GM12878 (cell line): ENCODE measurements at regions not wholly inside any gene's neighbourhood (a gene's known extent, or its start where the extent isn't known, plus 50 kb on each side); places are given as distances from the start of the nearest gene placed in this dataset.
"Not testable (repeated sequence)": the region's sequence is repeated elsewhere in the genome, so short reads cannot be mapped to it uniquely, and the experiment has no call there.

ENCODE experiments used
- ATAC-seq: fragments of 200-7000 bp; cut with Tn5 transposase; 3 replicates; pipeline ENCODE4 v1.9.1; 2020; ENCODE audit warnings: mild to moderate bottlenecking, moderate library complexity
- BruUV-seq: library from RNA; stranded (reverse); fragments of 400-500 nt; replicated peaks from 2 replicates; lab custom pipeline; 2021; lab: Mats Ljungman, UMichigan
- CTCF ChIA-PET: fragments of 300-600 bp; sonication (Branson Sonifier 250); formaldehyde crosslinking; extraction: SDS; loops from one replicate; lab custom pipeline; 2021; ENCODE audit warnings: inconsistent platforms; lab: Yijun Ruan, JAX
- POLR2A ChIA-PET: fragments of 350-600 bp; formaldehyde crosslinking; extraction: SDS; loops from one replicate; lab custom pipeline; 2021; ENCODE audit warnings: inconsistent platforms; lab: Charles Lee
- RAD21 ChIA-PET: fragments of 300-600 bp; sonication (Branson Sonifier 250); formaldehyde crosslinking; loops from one replicate; lab custom pipeline; 2023; ENCODE audit warnings: antibody characterized with exemption; ENCODE audit not compliant: unreplicated experiment; lab: Charles Lee
- SMC1A ChIA-PET: fragments of 300-600 bp; sonication (Branson Sonifier 250); formaldehyde crosslinking; loops from one replicate; lab custom pipeline; 2023; ENCODE audit not compliant: unreplicated experiment, uncharacterized antibody; lab: Charles Lee
- DNase-seq: peaks from one replicate; pipeline ENCODE4 v3.0.0-alpha.2; 2011; ENCODE audit warnings: low read depth, low spot score
- FAIRE-seq: peaks from 3 replicates; lab custom pipeline; 2011; peaks lifted over from hg19 to GRCh38; lab: Jason Lieb, UNC
- H2AFZ ChIP-seq: 2 replicates; pipeline ENCODE4 v1.6.0; 2011; ENCODE audit warnings: low read depth, low read length, control low read depth; ENCODE audit not compliant: control insufficient read depth
- H3K27ac ChIP-seq: 2 replicates; pipeline ENCODE4 v1.5.1; 2011; ENCODE audit warnings: control low read depth; ENCODE audit not compliant: control insufficient read depth, insufficient read depth
- H3K27me3 ChIP-seq, 2 experiments: replicated peaks in 1 of 2; 2 replicates each; pipeline versions ENCODE4 v1.6.0 to v1.6.1; 2011; ENCODE audit warnings: low read length in 1 of 2; ENCODE audit not compliant: control insufficient read depth in 2 of 2, insufficient read depth in 2 of 2
- H3K36me3 ChIP-seq, 2 experiments: 2 replicates each; pipeline ENCODE4 v1.5.1; 2011; ENCODE audit warnings: low read length in 1 of 2; ENCODE audit not compliant: control insufficient read depth in 2 of 2, insufficient read depth in 2 of 2
- H3K4me1 ChIP-seq: 2 replicates; pipeline ENCODE4 v1.6.1; 2011; ENCODE audit warnings: mild to moderate bottlenecking, low read length, moderate library complexity, mixed read lengths; ENCODE audit not compliant: control insufficient read depth, insufficient read depth
- H3K4me2 ChIP-seq: 2 replicates; pipeline ENCODE4 v1.6.0; 2011; ENCODE audit warnings: control low read depth; ENCODE audit not compliant: control insufficient read depth, insufficient read depth
- H3K4me3 ChIP-seq: fragments of 200-600 bp; sonication (generic); 2 replicates; pipeline ENCODE4 v1.5.1; 2016
- H3K79me2 ChIP-seq: 2 replicates; pipeline ENCODE4 v1.6.0; 2011; ENCODE audit warnings: low read length; ENCODE audit not compliant: control insufficient read depth, insufficient read depth
- H3K9ac ChIP-seq: 2 replicates; pipeline ENCODE4 v1.8.0; 2011; ENCODE audit warnings: low read length, control low read depth, mixed read lengths; ENCODE audit not compliant: control insufficient read depth, insufficient read depth
- H3K9me3 ChIP-seq: replicated peaks from 3 replicates; pipeline ENCODE4 v1.5.1; 2011; ENCODE audit warnings: mild to moderate bottlenecking, low read length; ENCODE audit not compliant: control insufficient read depth, insufficient read depth
- H4K20me1 ChIP-seq: 2 replicates; pipeline ENCODE4 v1.6.0; 2011; ENCODE audit not compliant: control insufficient read depth, insufficient read depth
- ASH2L ChIP-seq: fragments of 300-600, 200-600 bp; sonication (generic); IDR thresholded peaks from 2 replicates; pipeline ENCODE4 v1.6.1; 2017; ENCODE audit warnings: low read depth, mild to moderate bottlenecking, borderline replicate concordance
- BACH1 ChIP-seq: fragments of 450-650 bp; IDR thresholded peaks from 2 replicates; pipeline ENCODE4 v1.6.1; 2017; ENCODE audit warnings: mild to moderate bottlenecking, borderline replicate concordance
- BCL11A ChIP-seq: IDR thresholded peaks from 2 replicates; pipeline ENCODE4 v1.6.1; 2011; ENCODE audit warnings: low read depth, low read length
- BHLHE40 ChIP-seq, 2 experiments: fragments of 450-650 bp in 1 of 2; IDR thresholded peaks; 2 replicates each; pipeline ENCODE4 v1.6.1; 2011 to 2017; ENCODE audit warnings: low read depth in 2 of 2, borderline replicate concordance in 1 of 2, improper control_type of control experiment in 1 of 2, low read length in 1 of 2, mild to moderate bottlenecking in 1 of 2
- CBX3 ChIP-seq: fragments of 200-600 bp; sonication (generic); IDR thresholded peaks from 2 replicates; pipeline ENCODE4 v1.6.1; 2016; ENCODE audit warnings: low read depth, borderline replicate concordance
- CREB1 ChIP-seq: IDR thresholded peaks from 2 replicates; pipeline ENCODE4 v1.6.1; 2012; ENCODE audit warnings: low read depth, mild to moderate bottlenecking, inconsistent platforms
- FOXK2 ChIP-seq: fragments of 450-650 bp; IDR thresholded peaks from 2 replicates; pipeline ENCODE4 v1.6.1; 2017; ENCODE audit warnings: mild to moderate bottlenecking, moderate library complexity
- GABPA ChIP-seq: IDR thresholded peaks from 2 replicates; pipeline ENCODE4 v1.6.1; 2014; ENCODE audit warnings: antibody characterized with exemption, low read depth, mild to moderate bottlenecking, inconsistent platforms
- MLLT1 ChIP-seq: fragments of 450-650 bp; IDR thresholded peaks from 2 replicates; pipeline ENCODE4 v1.6.1; 2016; ENCODE audit warnings: mild to moderate bottlenecking
- PAX8 ChIP-seq: fragments of 450-650 bp; IDR thresholded peaks from 2 replicates; pipeline ENCODE4 v1.6.1; 2017; ENCODE audit warnings: mild to moderate bottlenecking, moderate library complexity
- PML ChIP-seq: IDR thresholded peaks from 2 replicates; pipeline ENCODE4 v1.6.1; 2012; ENCODE audit warnings: low read length, inconsistent platforms
- RAD51 ChIP-seq: fragments of 450-650 bp; IDR thresholded peaks from 2 replicates; pipeline ENCODE4 v1.6.1; 2016; ENCODE audit warnings: moderate library complexity, mild to moderate bottlenecking, inconsistent platforms
- SIX5 ChIP-seq: IDR thresholded peaks from 2 replicates; pipeline ENCODE4 v1.6.1; 2011; ENCODE audit warnings: mild to moderate bottlenecking, low read depth, low read length, moderate library complexity; ENCODE audit not compliant: severe bottlenecking
- STAT3 ChIP-seq: IDR thresholded peaks from 2 replicates; pipeline ENCODE4 v1.6.1; 2011; ENCODE audit warnings: low read depth, low read length, improper control_type of control experiment
- SUPT20H ChIP-seq: IDR thresholded peaks from 2 replicates; pipeline ENCODE4 v1.6.1; 2011; ENCODE audit warnings: low read depth, mild to moderate bottlenecking, low read length, moderate library complexity, borderline replicate concordance; ENCODE audit not compliant: control insufficient read depth
- WGBS: methylation state at CpG from one replicate; pipeline ENCODE4 v1.1.6; 2016; ENCODE audit warnings: low lambda C conversion rate; ENCODE audit not compliant: insufficient replicate concordance, insufficient coverage; ENCODE audit errors: missing lambda C conversion rate; 5-methylcytosine and 5-hydroxymethylcytosine counted together
- in situ Hi-C: fragments of 300-500 bp; cut with MboI; formaldehyde crosslinking; loops from 9 replicates; pipeline ENCODE4 v1.14.3; 2018; ENCODE audit warnings: mixed read lengths
- intact Hi-C: fragments of 100-400 bp; cut with micrococcal nuclease; formaldehyde crosslinking; loops from one replicate; pipeline ENCODE4 v1.14.2; 2022; ENCODE audit not compliant: unreplicated experiment

- DNase-seq, FAIRE-seq, H3K4me1 ChIP-seq, H3K79me2 ChIP-seq, H3K4me2 ChIP-seq, SMC1A ChIA-PET, ATAC-seq, H3K4me3 ChIP-seq, BruUV-seq, H3K27me3 ChIP-seq, H4K20me1 ChIP-seq, H3K36me3 ChIP-seq, RAD21 ChIA-PET, intact Hi-C loops, H3K27ac ChIP-seq, POLR2A ChIA-PET, H3K9ac ChIP-seq, H3K9me3 ChIP-seq, in situ Hi-C loops, H2AFZ ChIP-seq: not testable (repeated sequence)
- CTCF ChIA-PET: interaction anchor here (0.7 kb wide), 1 partner anchor 535 kb away, joined by 3 read pairs; no protein-coding TSS in a partner anchor
- WGBS: 62% methylated on average over 30 of the region's 37 CpGs
Measured at GRCh38 chr3:194264631-194265504, 86.3 kb downstream of the CPN2 start.

GRCh38 chr3:194265505-194265892 lies 85.6 kb downstream of the CPN2 start:
- no peak overlapping the region for H3K4me3 ChIP-seq
- intact Hi-C loops (no loop called here), in situ Hi-C loops (no loop called here)
- peaks cover 0 to 1% of the 10 kb centered on the region in 2 experiments; a peak in 1 of 4 replicates for H3K27me3 ChIP-seq
- no peaks in the 10 kb centered on the region for H3K36me3 ChIP-seq
- H4K20me1 ChIP-seq: no peaks in the 10 kb centered on the region
- SMC1A ChIA-PET: no interaction called here
- no peak overlapping the region for H2AFZ ChIP-seq
- no peaks in the 10 kb centered on the region for H3K79me2 ChIP-seq
- H3K9me3 ChIP-seq: no peaks in the 10 kb centered on the region
- no peaks in the 10 kb centered on the region for H3K4me1 ChIP-seq
- 7% methylated on average over 19 of the region's 19 CpGs for WGBS
- RAD21 ChIA-PET: no interaction called here
- H3K27ac ChIP-seq: no peak overlapping the region
- ATAC-seq (no peak), DNase-seq (no peak), FAIRE-seq (no peak)
- CTCF ChIA-PET: interaction anchor here (0.7 kb wide), 1 partner anchor 485 kb away, joined by 3 read pairs; no protein-coding TSS in a partner anchor
- no peak overlapping the region for H3K4me2 ChIP-seq
- POLR2A ChIA-PET: no interaction called here
- H3K9ac ChIP-seq: no peak overlapping the region
- BruUV-seq: no TSS peak
- TF ChIP-seq SIX5 (no peak), STAT3 (no peak), BACH1 (no peak), CREB1 (no peak), RAD51 (no peak), FOXK2 (no peak), PAX8 (no peak), SUPT20H (no peak), MLLT1 (no peak), BCL11A (no peak), ASH2L (no peak), CBX3 (no peak), BHLHE40 (IDR thresholded peaks at IDR 0.05; ENCODE audit: borderline replicate concordance in 1 of 2, low read depth in 2 of 2, low read length in 1 of 2) (no peak), GABPA (no peak), PML (no peak)
